ENCODE measurements at regions not wholly inside any gene's neighbourhood (a gene's known extent, or its start where the extent isn't known, plus 50 kb on each side); places are given as distances from the start of the nearest gene placed in this dataset.
"Not testable (repeated sequence)": the region's sequence is repeated elsewhere in the genome, so short reads cannot be mapped to it uniquely, and the experiment has no call there.

DNA sequence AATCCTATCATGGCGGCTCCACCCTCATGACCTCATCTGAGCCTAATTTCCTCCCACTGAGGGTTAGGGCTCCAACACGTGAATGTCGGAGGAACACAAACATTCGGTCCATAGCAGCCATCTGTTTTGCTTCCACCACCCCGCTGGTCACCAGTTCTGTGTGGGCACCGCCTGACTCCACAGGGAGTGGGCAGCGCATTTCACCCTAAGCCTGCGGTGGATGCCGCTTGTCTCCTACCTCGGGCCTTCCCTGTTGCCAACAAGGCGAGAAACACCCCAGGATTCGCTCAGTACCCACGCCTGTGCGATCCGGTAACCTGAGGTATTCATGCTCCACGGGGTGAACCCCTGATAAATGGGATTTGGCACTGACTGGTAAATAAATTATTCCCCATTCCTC, 95.2 kb upstream of the PPP2R5C start:
- Mint-ChIP-seq H3K27me3 (peaks cover 27% of the 10 kb centered on the region), H3K27ac (no peak overlapping the region), H3K4me1 (no peaks in the 10 kb centered on the region), H3K4me3 (no peak overlapping the region), H3K9me3 (peaks cover 25% of the 10 kb centered on the region), H3K36me3 (ENCODE audit: low read depth) (peaks cover 4% of the 10 kb centered on the region)
- DNase-seq (no peak), ATAC-seq (no peak)

DNA sequence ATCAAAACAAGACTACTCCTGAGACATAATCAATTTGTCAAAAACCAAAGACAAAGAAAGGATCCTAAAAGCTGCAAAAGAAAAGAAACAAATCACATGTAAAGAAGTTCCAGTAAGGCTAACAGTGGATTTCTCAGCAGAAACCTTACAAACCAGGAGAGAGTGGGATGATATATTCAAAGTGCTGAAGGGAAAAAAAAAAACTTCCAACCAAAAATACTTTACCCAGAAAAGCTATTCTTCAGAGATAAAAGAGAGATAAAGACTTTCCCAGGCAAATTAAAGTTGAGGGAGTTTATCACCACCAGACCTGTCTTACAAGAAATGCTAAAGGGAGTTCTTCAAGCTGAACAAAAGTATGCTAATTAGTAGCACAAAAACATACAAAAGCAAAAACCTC, 91.9 kb upstream of the PPP2R5C start:
- DNase-seq = no peak
- ATAC-seq = no peak
- Mint-ChIP-seq H3K36me3 (ENCODE audit: low read depth) (peaks cover 4% of the 10 kb centered on the region), H3K9me3 (peaks cover 37% of the 10 kb centered on the region), H3K27ac (no peak overlapping the region), H3K27me3 (peaks cover 32% of the 10 kb centered on the region), H3K4me1 (no peaks in the 10 kb centered on the region), H3K4me3 (no peak overlapping the region)

DNA sequence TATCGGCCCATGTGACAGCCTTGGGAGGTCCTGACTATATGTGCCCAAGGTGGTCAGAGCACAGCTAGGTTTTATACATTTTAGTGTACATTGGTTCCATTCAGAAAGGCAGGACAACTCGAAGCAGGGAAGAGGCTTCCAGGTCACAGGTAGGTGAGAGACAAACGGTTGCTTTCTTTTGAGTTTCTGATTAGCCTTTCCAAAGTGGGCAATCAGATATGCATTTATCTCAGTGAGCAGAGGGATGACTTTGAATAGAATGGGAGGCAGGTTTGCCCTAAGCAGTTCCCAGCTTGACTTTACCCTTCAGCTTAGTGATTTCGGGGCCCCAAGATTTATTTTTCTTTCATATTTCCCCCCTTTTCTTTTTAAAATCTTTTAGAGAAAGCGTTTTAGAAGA, 87.6 kb upstream of the PPP2R5C start:
- H3K4me3 Mint-ChIP-seq = no peak overlapping the region
- no peaks in the 10 kb centered on the region for H3K4me1 Mint-ChIP-seq
- peaks cover 14% of the 10 kb centered on the region for H3K27me3 Mint-ChIP-seq
- peaks cover 4% of the 10 kb centered on the region for H3K36me3 Mint-ChIP-seq (ENCODE audit: low read depth)
- DNase-seq = no peak
- peaks cover 30% of the 10 kb centered on the region for H3K9me3 Mint-ChIP-seq
- ATAC-seq = no peak
- no peak overlapping the region for H3K27ac Mint-ChIP-seq

DNA sequence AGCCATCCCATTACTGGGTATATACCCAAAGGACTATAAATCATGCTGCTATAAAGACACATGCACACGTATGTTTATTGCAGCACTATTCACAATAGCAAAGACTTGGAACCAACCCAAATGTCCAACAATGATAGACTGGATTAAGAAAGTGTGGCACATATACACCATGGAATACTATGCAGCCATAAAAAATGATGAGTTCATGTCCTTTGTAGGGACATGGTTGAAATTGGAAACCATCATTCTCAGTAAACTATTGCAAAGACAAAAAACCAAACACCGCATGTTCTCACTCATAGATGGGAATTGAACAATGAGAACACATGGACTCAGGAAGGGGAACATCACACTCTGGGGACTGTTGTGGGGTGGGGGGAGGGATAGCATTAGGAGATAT, 85.7 kb upstream of the PPP2R5C start:
- not testable (repeated sequence) for ATAC-seq; H3K27ac Mint-ChIP-seq; H3K4me3 Mint-ChIP-seq; DNase-seq; H3K4me1 Mint-ChIP-seq; H3K36me3 Mint-ChIP-seq (ENCODE audit: low read depth)
- Mint-ChIP-seq H3K9me3 (peaks cover 12% of the 10 kb centered on the region), H3K27me3 (peaks cover 12% of the 10 kb centered on the region)

DNA sequence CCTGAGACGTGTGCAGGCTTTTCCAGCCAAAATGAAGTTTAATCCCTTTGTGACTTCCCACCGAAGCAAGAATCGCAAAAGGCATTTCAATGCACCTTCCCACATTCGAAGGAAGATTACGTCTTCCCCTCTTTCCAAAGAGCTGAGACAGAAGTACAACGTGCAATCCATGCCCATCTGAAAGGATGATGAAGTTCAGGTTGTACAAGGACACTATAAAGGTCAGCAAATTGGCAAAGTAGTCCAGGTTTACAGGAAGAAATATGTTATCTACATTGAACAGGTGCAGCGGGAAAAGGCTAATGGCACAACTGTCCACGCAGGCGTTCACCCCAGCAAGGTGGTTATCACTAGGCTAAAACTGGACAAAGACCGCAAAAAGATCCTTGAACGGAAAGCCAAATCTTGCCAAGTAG, 83.6 kb upstream of the PPP2R5C start:
- not testable (repeated sequence) for H3K36me3 Mint-ChIP-seq (ENCODE audit: low read depth); H3K9me3 Mint-ChIP-seq; H3K27me3 Mint-ChIP-seq; H3K4me3 Mint-ChIP-seq; H3K27ac Mint-ChIP-seq; ATAC-seq; H3K4me1 Mint-ChIP-seq; DNase-seq

DNA sequence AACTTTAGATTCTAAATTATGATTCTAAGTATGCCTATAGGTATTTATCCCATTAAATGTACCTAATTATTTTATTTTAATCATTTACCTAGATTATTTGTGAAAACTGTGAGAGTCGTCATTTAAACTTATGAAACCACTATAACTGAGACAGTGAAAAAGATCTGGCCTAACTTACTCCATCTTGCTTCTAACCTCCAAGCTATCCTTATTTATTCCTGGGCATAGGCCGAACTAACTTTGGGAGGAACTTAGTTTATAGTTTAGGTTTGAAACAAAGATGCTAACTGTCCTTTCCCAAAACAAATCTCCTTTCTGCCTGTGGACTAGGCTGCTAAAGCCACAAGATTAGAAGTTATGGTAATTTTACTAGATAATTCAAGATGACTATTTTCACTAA, 79.7 kb upstream of the PPP2R5C start:
- H3K4me1 Mint-ChIP-seq = no peaks in the 10 kb centered on the region
- ATAC-seq (no peak), DNase-seq (no peak)
- no peak overlapping the region for H3K4me3 Mint-ChIP-seq
- H3K36me3 Mint-ChIP-seq (ENCODE audit: low read depth) = no peaks in the 10 kb centered on the region
- peaks cover 17% of the 10 kb centered on the region for H3K27me3 Mint-ChIP-seq
- no peak overlapping the region for H3K27ac Mint-ChIP-seq
- H3K9me3 Mint-ChIP-seq = no peaks in the 10 kb centered on the region

DNA sequence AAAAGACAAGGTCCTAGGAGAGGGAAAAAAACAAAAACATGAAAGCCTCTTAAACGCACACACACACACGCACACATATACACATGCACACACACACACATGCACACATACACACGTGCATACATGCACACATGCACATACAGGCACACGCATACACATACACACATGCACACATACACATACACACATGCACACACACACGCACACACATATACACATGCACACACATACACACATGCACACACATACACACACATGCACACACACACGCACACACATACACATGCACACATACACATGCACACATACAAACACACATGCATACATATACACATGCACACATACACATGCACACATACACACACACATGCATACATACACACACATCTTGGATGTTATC, 78.1 kb upstream of the PPP2R5C start:
- no peaks in the 10 kb centered on the region for H3K4me1 Mint-ChIP-seq
- no peaks in the 10 kb centered on the region for H3K36me3 Mint-ChIP-seq (ENCODE audit: low read depth)
- no peak overlapping the region for H3K27ac Mint-ChIP-seq
- H3K9me3 Mint-ChIP-seq = no peaks in the 10 kb centered on the region
- ATAC-seq (no peak), DNase-seq (no peak)
- H3K4me3 Mint-ChIP-seq = no peak overlapping the region
- peaks cover 17% of the 10 kb centered on the region for H3K27me3 Mint-ChIP-seq

DNA sequence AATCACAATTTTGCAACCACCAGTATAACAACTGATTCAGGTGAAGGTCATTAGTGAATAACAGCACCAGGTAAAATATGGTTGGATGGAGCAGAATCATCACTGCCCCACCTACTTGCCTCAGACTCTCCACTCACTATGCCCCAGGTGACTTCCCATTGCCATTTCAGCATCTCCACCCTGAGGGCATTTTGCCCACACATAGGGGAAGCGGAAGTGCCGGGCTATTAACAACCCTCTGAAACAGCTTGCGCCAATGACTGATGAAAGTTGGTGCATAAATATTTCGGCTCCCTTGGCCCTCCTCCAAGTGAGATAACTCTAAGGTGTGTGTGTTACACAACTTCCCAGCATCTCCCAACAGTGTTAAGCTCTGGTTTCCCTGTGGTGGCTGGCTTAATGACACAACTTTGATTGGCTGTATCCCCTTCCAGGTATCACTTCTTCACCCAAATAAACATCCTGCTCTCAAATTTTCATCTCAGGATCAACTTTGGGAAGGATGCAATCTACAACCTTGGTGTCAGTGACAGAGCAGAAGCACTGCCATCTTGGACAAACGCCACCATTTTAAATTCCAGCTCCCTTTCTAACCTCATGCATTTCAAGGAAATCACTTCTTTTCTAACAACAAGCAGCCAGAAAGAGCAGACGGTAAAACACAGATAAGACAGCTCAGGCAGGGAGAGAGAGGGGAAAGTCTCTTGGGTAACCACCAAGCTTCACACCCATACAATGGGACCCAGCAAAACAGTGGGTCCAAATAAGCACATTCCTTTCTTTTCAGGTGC, 73.6 kb upstream of the PPP2R5C start:
- H3K36me3 Mint-ChIP-seq (ENCODE audit: low read depth) = no peaks in the 10 kb centered on the region
- no peaks in the 10 kb centered on the region for H3K9me3 Mint-ChIP-seq
- no peak overlapping the region for H3K4me3 Mint-ChIP-seq
- peaks cover 17% of the 10 kb centered on the region for H3K27me3 Mint-ChIP-seq
- DNase-seq = no peak
- no peak overlapping the region for H3K27ac Mint-ChIP-seq
- ATAC-seq = no peak
- no peaks in the 10 kb centered on the region for H3K4me1 Mint-ChIP-seq

DNA sequence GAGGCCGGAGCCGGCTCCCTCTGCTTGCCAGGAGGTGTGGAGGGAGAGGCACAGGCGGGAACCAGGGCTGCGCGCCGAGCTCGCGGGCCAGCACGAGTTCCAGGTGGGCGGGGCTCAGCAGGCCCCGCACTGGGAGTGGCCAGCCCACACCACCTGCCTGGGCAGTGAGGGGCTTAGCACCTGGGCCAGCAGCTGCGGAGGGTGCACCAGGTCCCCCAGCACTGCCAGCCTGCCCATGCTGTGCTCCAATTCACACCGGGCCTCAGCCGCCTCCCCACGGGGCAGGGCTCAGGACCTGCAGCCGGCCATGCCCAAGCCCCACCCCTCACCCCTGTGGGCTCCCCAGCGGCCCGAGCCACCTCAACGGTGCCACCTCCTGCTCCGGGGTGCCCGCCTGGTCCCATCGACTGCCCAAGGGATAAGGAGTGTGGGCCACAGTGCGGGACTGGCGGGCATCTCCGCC, 72.4 kb upstream of the PPP2R5C start:
- no peak overlapping the region for H3K27ac Mint-ChIP-seq

DNA sequence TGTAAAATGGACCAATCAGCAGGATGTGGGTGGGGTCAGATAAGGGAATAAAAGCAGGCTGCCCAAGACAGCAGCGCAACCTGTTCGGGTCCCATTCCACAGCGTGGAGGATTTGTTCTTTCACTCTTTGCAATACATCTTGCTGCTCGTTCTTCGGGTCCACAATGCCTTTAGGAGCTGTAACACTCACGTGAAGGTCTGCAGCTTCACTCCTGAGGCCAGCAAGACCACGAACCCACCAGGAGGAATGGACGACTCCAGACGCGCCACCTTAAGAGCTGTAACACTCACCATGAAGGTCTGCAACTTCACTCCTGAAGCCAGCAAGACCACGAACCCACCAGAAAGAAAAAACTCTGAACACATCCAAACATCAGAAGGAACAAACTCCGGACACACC, 71.5 kb upstream of the PPP2R5C start:
- not testable (repeated sequence) for H3K4me1 Mint-ChIP-seq; H3K27me3 Mint-ChIP-seq; H3K9me3 Mint-ChIP-seq; ATAC-seq; H3K4me3 Mint-ChIP-seq; DNase-seq; H3K36me3 Mint-ChIP-seq (ENCODE audit: low read depth); H3K27ac Mint-ChIP-seq

More for the DNA sequence above, 72.4 kb upstream of the PPP2R5C start:
- Mint-ChIP-seq H3K4me1 (no peaks in the 10 kb centered on the region), H3K27me3 (peaks cover 10% of the 10 kb centered on the region), H3K4me3 (no peak overlapping the region), H3K9me3 (no peaks in the 10 kb centered on the region), H3K36me3 (ENCODE audit: low read depth) (no peaks in the 10 kb centered on the region)
- ATAC-seq (no peak), DNase-seq (no peak)

DNA sequence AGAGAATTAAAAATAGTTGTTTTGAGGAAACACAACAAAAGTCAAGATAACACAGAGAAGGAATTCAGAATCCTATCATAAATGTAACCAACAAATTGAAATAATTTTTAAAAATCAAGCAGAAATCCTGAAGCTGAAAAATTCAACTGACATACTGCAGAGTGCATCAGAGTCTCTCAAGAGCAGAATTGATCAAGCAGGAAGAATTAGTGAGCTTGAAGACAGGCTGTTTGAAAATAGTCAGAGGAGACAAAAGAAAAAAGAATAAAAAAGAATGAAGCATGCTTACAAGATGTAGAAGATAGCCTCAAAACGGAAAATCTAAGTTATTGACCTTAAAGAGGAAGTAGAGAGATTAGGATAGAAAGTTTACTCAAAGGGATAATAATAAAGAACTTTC, 65.8 kb upstream of the PPP2R5C start:
- Mint-ChIP-seq H3K36me3 (ENCODE audit: low read depth) (no peaks in the 10 kb centered on the region), H3K27me3 (peaks cover 14% of the 10 kb centered on the region)
- ATAC-seq = no peak

DNA sequence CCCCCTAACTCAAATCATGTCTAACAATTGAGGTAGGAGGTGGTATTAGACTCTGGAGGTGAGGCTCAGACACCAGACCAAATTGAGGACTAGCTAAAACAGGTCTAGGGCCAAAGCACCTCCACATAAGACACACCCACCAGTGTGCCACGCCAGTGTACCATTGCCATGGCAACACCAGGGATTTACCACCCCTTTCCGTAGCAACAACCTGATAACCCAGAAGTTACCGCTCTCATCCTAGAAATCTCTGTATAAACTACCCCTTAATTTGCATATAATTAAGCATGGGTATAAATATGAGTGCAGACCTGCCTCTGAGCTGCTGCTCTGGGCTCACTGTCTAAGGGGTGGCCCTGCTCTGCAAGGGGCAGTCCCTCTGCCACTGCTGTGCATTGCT, 57.4 kb upstream of the PPP2R5C start:
- ATAC-seq (no peak), DNase-seq (no peak)
- H3K27ac Mint-ChIP-seq = no peak overlapping the region
- H3K36me3 Mint-ChIP-seq (ENCODE audit: low read depth) = peaks cover 3% of the 10 kb centered on the region
- no peaks in the 10 kb centered on the region for H3K9me3 Mint-ChIP-seq
- peaks cover 31% of the 10 kb centered on the region for H3K4me1 Mint-ChIP-seq
- no peak overlapping the region for H3K4me3 Mint-ChIP-seq
- peaks cover 4% of the 10 kb centered on the region for H3K27me3 Mint-ChIP-seq

More for the DNA sequence above, 65.8 kb upstream of the PPP2R5C start:
- Mint-ChIP-seq H3K4me3 (no peak overlapping the region), H3K27ac (no peak overlapping the region), H3K9me3 (peaks cover 14% of the 10 kb centered on the region), H3K4me1 (no peaks in the 10 kb centered on the region)
- no peak for DNase-seq

DNA sequence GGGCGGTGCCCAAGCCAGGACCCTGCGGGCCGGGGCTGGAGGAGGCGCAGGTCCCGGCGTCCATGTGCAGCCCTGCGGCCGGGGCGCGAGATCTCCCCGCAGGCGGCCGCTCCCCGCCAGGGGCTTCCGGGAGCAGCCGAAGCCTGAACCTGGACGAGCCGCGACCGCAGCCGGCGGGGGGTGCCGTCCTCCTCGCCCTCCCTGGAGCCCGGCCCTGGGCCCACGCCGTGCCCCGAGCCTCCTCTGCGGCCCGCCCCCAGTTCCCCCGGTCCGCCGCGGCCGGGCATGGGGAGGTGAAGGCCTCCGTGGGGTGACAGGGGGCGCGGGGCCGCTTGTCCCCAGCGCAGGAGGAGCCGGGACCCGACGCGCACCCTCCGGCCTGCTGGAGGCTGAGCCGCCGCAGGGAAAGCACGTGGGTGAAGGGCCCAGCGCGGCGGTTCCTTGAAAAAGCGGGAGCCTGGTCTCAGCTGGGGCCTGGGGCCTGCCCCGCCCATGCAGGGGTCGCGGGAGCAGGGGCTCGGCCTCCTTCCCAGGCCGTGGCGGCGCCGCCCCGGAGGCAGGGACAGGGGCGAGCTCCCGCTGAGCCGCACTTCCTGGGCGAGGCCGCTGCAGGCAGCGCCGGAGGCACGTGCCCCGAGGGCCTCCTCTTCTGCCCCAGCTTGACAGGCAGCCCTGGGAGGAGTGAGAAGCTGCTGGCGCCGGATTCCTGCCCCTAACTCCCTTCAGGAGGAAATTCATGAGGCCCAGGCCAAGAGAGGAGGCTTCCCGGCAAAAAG, 55.6 kb upstream of the PPP2R5C start:
- peak; percentile 53 for DNase-seq

DNA sequence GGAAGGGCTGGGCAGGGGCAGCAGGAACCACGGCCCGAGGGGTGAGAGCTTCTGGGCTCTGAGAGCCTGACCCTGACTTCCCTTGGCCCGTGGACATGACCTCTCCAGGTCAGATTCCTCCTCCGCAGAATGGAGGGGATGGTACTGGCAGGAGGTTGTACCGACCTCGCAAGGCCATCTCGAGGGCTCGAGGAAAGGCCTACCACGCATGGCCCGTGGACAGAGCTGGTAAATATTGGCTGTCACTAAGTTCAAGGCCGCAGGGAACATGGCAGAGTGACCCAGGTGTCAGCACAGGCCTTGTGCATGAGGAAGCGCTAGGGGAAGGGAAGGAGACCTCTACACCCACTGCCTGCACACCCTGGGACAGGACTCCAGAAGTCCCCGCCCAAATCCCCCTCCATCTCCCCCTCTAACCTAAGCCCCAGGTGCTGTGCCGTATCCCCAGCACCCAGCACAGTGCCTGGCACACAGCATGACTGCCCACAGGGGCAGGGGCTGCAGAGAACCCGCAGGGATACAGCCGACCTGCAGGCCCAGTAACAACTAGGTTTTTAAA, 54.9 kb upstream of the PPP2R5C start:
- Mint-ChIP-seq H3K9me3 (no peaks in the 10 kb centered on the region), H3K36me3 (ENCODE audit: low read depth) (peaks cover 3% of the 10 kb centered on the region), H3K4me3 (no peak overlapping the region), H3K27me3 (no peaks in the 10 kb centered on the region), H3K27ac (peak overlapping the region; percentile 14), H3K4me1 (peaks cover 33% of the 10 kb centered on the region)
- ATAC-seq (no peak), DNase-seq (no peak)

More for the DNA sequence above, 55.6 kb upstream of the PPP2R5C start:
- Mint-ChIP-seq H3K4me3 (no peak overlapping the region), H3K27me3 (peaks cover 2% of the 10 kb centered on the region), H3K4me1 (peaks cover 31% of the 10 kb centered on the region), H3K9me3 (no peaks in the 10 kb centered on the region), H3K27ac (peak overlapping the region; percentile 87), H3K36me3 (ENCODE audit: low read depth) (peaks cover 3% of the 10 kb centered on the region)
- peak; percentile 67 for ATAC-seq

Measured in activated naive CD8-positive, alpha-beta T cell treated with anti-CD3 and anti-CD28 coated beads, Interleukin-2, amount 50 U/mL, for 24 hours (primary cell).